GM21360 (cell line): ENCODE measurements at regions not wholly inside any gene's neighbourhood (a gene's known extent, or its start where the extent isn't known, plus 50 kb on each side); places are given as distances from the start of the nearest gene placed in this dataset.

Experiments used
- ATAC-seq: cut with Tn5 transposase; IDR thresholded peaks from one replicate; pipeline ENCODE4 v1.9.1; 2021; ENCODE audit warnings: mild to moderate bottlenecking, moderate library complexity; ENCODE audit not compliant: unreplicated experiment

DNA sequence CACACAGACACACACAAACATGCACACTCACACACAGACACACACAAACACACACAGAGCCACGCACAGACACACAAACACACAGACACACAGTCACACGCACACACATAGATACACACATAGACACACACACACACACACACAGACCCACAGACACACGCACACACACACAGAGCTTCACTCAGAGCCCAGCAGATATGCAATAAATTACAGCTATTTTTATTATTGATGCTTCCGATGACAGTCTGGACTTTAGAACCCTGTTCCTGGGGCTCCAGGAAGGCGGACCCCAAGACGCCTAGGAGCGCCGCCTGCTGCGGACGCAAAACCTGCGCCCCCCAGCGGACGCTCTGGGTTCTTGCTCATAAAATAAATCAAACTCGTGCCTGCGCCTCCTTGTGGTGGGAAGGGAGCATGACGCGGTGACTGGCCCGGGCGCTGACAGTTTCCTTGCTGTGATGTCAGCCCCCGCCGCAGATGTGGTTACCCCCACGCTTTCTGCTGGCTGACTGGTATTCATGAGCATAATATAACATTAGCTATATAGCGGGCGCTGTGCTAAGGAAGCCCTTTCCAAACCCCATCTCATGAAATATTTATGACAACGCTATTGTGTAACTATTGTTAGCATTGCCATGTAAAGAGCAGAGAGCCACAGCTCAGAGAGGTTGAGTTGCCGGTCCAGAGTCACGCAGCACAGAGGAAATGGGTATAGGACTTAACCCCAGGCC lies 64.4 kb upstream of the TM9SF2 start:
- peak; percentile 34 for ATAC-seq

DNA sequence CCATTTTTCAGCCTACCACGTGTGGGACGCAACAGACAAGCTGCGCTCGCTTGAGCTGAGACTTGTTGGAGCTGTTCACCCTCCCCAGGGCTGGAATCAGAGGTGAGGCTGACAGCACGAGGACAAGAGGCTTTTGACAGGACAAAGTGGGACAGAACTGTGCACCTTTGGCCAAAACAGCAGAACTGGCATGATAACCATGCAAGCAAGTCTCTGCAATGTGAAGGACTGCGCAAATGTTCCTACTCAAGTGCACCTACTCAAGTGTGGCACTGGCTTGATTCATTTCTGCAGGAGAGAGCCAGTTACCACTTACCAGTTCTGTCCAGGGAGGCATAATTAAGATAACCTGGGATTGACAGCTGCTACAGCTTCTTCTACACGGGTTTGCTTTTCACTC lies 62.2 kb upstream of the TM9SF2 start:
- ATAC-seq: no peak

DNA sequence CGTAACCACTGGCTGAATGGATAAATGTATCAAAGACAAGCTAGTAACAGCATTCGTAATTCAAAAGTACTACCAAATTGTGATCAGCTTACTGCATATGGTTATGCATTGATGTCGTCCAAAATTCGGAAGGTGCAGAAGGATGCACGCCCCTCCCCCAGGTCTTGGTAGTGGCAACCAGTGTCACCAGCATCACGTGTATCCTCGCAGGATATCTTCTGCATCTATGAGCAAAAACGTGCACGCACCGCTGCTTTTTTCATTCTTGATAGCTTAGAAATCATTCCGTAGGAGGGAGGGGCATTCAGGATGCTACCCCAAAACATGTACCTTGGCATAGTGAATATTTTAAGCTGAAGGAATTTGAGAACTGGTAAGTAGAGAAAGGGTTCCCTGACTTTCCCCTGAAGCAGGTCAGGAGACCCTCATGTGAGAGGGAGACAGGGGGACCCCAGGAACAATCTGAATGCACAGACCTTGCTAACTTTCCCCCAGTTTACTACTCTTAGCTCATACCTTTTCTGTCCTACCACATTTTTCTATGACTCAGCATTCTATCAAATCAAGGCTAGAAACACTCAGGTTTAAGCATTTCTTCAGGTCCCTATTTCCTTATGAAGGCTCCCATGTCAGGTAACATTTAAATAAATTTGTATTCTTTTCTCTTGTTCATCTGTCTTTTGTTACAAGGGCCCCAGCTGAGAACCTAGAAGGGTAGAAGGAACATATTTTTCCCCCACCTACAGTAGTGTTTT lies 61.2 kb upstream of the TM9SF2 start:
- ATAC-seq: no peak

DNA sequence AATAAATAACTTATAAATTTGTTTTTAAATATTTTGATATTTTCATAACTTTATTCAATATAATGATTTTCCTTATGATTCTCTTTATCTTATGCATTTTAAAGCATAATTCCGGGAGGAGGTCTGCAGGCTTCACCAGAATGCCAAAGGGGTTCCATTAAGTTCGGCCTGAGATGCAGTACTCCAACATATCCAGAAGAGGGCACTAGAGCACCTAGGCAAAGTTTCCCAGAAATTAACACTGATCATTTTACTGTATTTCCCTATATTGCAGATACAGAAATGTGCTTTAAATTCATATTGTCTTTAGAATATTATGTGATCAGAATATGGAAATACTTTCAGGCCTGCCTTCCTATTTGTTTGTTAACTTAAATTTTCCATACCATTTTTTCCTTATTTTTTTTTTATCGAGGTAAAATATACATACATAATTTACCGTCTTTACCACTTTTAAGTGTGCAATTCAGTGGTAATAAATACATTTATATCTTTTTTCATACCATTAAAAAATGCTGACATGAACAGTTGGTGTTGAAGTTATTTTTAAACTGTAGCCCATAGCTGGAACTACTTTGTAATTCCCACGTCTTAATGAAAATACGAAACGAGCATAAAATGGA lies 58.9 kb upstream of the TM9SF2 start:
- no peak for ATAC-seq

DNA sequence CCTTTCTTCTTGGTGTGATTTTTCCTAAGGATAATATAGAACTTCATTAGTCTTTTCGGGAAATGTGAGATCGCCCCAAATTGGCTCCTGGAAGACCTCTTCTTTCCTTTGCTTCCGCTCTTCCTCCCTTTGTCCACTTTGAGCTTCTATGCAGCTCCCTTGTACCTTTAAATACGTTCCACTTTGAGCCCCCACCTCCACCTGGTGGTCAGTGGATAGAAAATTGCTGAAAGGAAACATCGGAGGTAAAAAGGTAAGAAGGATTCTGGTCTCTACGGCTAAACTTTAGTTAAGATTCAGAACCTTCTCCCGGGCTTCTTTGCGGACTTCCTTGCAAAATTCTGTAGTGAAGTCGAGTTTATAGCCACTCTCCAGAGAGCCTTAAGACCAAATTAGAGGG lies 55.0 kb upstream of the TM9SF2 start:
- no peak for ATAC-seq

DNA sequence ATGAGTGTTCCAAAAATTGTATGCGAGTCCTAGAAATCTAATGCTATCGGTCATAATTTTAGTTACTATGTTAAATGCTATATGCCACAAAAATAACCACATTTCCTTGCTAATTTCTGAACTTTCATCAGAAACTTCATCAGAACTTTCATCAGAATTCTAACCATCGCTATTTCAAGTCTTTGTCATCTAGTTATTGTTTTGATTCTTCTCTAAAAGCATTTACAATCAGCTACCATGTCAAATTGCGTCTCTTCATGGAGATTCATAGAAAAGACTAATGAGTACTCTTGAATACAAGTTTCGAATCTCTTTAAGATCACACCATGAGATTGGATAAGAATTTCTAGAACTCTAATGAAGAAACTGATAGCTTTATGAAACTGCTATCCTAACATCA lies 52.7 kb upstream of the TM9SF2 start:
- ATAC-seq: no peak

DNA sequence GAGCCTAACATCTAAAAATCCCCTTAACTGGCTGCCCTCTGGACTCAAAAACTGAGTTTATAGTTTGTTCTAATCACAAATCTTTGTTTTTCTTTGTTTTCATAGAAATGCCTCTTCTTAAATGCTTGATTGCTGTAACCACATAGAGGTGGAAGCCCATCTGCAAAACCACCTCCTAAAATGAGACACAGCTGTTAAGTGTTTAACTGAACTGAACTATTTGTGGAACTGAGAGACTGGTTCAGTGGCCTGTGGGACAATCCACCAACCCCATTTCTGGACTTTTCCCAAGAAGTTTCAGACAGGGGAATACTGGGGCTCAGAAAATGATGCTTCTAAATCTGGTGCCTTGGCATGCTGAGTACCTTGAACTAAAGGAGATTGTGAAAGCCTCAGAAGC lies 50.9 kb upstream of the TM9SF2 start:
- ATAC-seq: no peak
